C4-2B (cell line): ENCODE measurements at regions not wholly inside any gene's neighbourhood (a gene's known extent, or its start where the extent isn't known, plus 50 kb on each side); places are given as distances from the start of the nearest gene placed in this dataset.

Experiments
- ZFX ChIP-seq: fragments of 450-650 bp; IDR thresholded peaks from 2 replicates; pipeline ENCODE4 v1.6.1; 2017
- TF ChIP-seq, protein P1 (sequence below): fragments of 450-650 bp; conservative IDR thresholded peaks from 2 replicates; pipeline ENCODE4 v1.5.1; 2017; ENCODE audit warnings: mild to moderate bottlenecking

DNA sequence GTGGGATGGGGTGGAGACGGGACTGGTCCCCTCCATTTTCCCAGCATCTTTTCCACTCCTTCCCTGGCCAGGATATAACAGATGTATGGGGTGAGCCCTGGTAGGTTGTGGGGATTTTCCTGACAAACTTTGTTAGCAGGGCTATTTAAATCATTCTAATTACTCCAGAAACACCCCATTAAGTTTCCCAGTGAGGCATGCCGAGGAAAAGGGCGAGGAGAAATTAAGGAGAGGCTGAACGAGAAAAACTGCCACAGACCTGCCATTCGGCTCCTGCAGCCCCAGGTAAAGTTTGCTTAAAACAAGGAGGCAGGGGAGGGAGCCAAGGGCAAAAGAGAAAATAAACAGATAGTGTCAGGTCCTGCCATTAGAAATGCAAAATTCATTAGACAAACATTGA is 428.2 kb downstream of the BUD13 start:
- TF ChIP-seq, protein P1, sequence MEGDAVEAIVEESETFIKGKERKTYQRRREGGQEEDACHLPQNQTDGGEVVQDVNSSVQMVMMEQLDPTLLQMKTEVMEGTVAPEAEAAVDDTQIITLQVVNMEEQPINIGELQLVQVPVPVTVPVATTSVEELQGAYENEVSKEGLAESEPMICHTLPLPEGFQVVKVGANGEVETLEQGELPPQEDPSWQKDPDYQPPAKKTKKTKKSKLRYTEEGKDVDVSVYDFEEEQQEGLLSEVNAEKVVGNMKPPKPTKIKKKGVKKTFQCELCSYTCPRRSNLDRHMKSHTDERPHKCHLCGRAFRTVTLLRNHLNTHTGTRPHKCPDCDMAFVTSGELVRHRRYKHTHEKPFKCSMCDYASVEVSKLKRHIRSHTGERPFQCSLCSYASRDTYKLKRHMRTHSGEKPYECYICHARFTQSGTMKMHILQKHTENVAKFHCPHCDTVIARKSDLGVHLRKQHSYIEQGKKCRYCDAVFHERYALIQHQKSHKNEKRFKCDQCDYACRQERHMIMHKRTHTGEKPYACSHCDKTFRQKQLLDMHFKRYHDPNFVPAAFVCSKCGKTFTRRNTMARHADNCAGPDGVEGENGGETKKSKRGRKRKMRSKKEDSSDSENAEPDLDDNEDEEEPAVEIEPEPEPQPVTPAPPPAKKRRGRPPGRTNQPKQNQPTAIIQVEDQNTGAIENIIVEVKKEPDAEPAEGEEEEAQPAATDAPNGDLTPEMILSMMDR, result no peak
- no peak for TF ChIP-seq ZFX
